ENCODE measurements at regions not wholly inside any gene's neighbourhood (a gene's known extent, or its start where the extent isn't known, plus 50 kb on each side); places are given as distances from the start of the nearest gene placed in this dataset.

- DNase-seq (ENCODE audit: low read depth in 2 of 2): no peak
These were observed 153.3 kb upstream of the VSTM2B start for GRCh38 chr19:29372461-29372860.

- no peak for DNase-seq (ENCODE audit: low read depth in 2 of 2)
These were observed 152.6 kb upstream of the VSTM2B start for GRCh38 chr19:29372921-29373797.

- no peak for DNase-seq (ENCODE audit: low read depth in 2 of 2)
These were observed 150.2 kb upstream of the VSTM2B start for GRCh38 chr19:29375429-29376119.

- DNase-seq (ENCODE audit: low read depth in 2 of 2): no peak
These were observed 148.9 kb upstream of the VSTM2B start for GRCh38 chr19:29376855-29377354.

- no peak for DNase-seq (ENCODE audit: low read depth in 2 of 2)
These were observed 147.7 kb upstream of the VSTM2B start for GRCh38 chr19:29378126-29378525.

- no peak for DNase-seq (ENCODE audit: low read depth in 2 of 2)
These were observed 147.2 kb upstream of the VSTM2B start for GRCh38 chr19:29378543-29379080.

- DNase-seq (ENCODE audit: low read depth in 2 of 2): no peak
These were observed 146.4 kb upstream of the VSTM2B start for GRCh38 chr19:29379257-29380021.

GRCh38 chr19:29380581-29380980 is 145.2 kb upstream of the VSTM2B start:
- no peak for DNase-seq (ENCODE audit: low read depth in 2 of 2)

GRCh38 chr19:29381353-29382203 is 144.2 kb upstream of the VSTM2B start:
- DNase-seq (ENCODE audit: low read depth in 2 of 2): no peak

- no peak for DNase-seq (ENCODE audit: low read depth in 2 of 2)
These were observed 142.1 kb upstream of the VSTM2B start for GRCh38 chr19:29383696-29384095.

GRCh38 chr19:29384656-29385055 is 141.1 kb upstream of the VSTM2B start:
- no peak for DNase-seq (ENCODE audit: low read depth in 2 of 2)

GRCh38 chr19:29385191-29385795 is 140.5 kb upstream of the VSTM2B start:
- DNase-seq (ENCODE audit: low read depth in 2 of 2): no peak

GRCh38 chr19:29386970-29387369 is 138.8 kb upstream of the VSTM2B start:
- DNase-seq (ENCODE audit: low read depth in 2 of 2): no peak

GRCh38 chr19:29387586-29387985 is 138.2 kb upstream of the VSTM2B start:
- DNase-seq (ENCODE audit: low read depth in 2 of 2): no peak

GRCh38 chr19:29389495-29389894 is 136.3 kb upstream of the VSTM2B start:
- no peak for DNase-seq (ENCODE audit: low read depth in 2 of 2)

GRCh38 chr19:29390742-29391141 is 135.1 kb upstream of the VSTM2B start:
- DNase-seq (ENCODE audit: low read depth in 2 of 2): no peak

- no peak for DNase-seq (ENCODE audit: low read depth in 2 of 2)
These were observed 131.8 kb upstream of the VSTM2B start for GRCh38 chr19:29393915-29394460.

- no peak for DNase-seq (ENCODE audit: low read depth in 2 of 2)
These were observed 130.6 kb upstream of the VSTM2B start for GRCh38 chr19:29395111-29395733.

- no peak for DNase-seq (ENCODE audit: low read depth in 2 of 2)
These were observed 129.9 kb upstream of the VSTM2B start for GRCh38 chr19:29395734-29396414.

Measured in stimulated activated CD4-positive, alpha-beta T cell treated with anti-CD3 and anti-CD28 coated beads, Interleukin-1b, Interleukin-23, amount 100 ng/mL, for 4 hours (primary cell).